Neural progenitor cell (in vitro differentiated cells): ENCODE measurements at regions not wholly inside any gene's neighbourhood (a gene's known extent, or its start where the extent isn't known, plus 50 kb on each side); places are given as distances from the start of the nearest gene placed in this dataset.

ENCODE experiments used
- DNase-seq: peaks from one replicate; pipeline ENCODE4 v3.0.0-alpha.2; 2016; ENCODE audit warnings: low spot score
- H2AFZ ChIP-seq: fragments of 200-600 bp; sonication (generic); replicated peaks from 2 replicates; pipeline ENCODE4 v1.6.1; 2016; ENCODE audit warnings: antibody characterized with exemption
- H3F3A ChIP-seq: fragments of 200-600 bp; sonication (generic); 2 replicates; pipeline ENCODE4 v1.6.1; 2016; ENCODE audit warnings: antibody characterized with exemption, low read depth
- H3K27ac ChIP-seq: fragments of 200-600 bp; sonication (generic); 2 replicates; pipeline ENCODE4 v1.5.1; 2016; ENCODE audit warnings: mild to moderate bottlenecking
- H3K27me3 ChIP-seq: fragments of 200-600 bp; sonication (generic); 2 replicates; pipeline ENCODE4 v1.6.1; 2016; ENCODE audit warnings: mild to moderate bottlenecking, moderate library complexity
- H3K36me3 ChIP-seq: fragments of 200-600 bp; sonication (generic); 2 replicates; pipeline ENCODE4 v1.5.1; 2016
- H3K4me1 ChIP-seq: fragments of 200-600 bp; sonication (generic); 2 replicates; pipeline ENCODE4 v1.6.1; 2016; ENCODE audit warnings: mixed run types
- H3K4me2 ChIP-seq: fragments of 200-600 bp; sonication (generic); 2 replicates; pipeline ENCODE4 v1.6.1; 2016
- H3K4me3 ChIP-seq: fragments of 200-600 bp; sonication (generic); 2 replicates; pipeline ENCODE4 v1.5.1; 2016
- H3K79me2 ChIP-seq: fragments of 200-600 bp; sonication (generic); 2 replicates; pipeline ENCODE4 v1.6.1; 2016; ENCODE audit warnings: low read depth
- H3K9ac ChIP-seq: fragments of 200-600 bp; sonication (generic); 2 replicates; pipeline ENCODE4 v1.6.1; 2016
- H3K9me3 ChIP-seq: fragments of 200-600 bp; sonication (generic); 2 replicates; pipeline ENCODE4 v1.5.1; 2016; ENCODE audit warnings: low read depth
- H4K20me1 ChIP-seq: fragments of 200-600 bp; sonication (generic); 2 replicates; pipeline ENCODE4 v1.6.1; 2016; ENCODE audit warnings: low read depth
- H3K27ac Mint-ChIP-seq: 3 replicates; pipeline ENCODE4 v1.8.0; 2021; ENCODE audit warnings: mixed read lengths
- H3K27me3 Mint-ChIP-seq: 2 replicates; pipeline ENCODE4 v1.8.0; 2022; ENCODE audit warnings: low read depth, mild to moderate bottlenecking, inconsistent platforms, moderate library complexity, mixed read lengths; ENCODE audit not compliant: insufficient read depth
- H3K36me3 Mint-ChIP-seq: 3 replicates; pipeline ENCODE4 v1.8.0; 2021; ENCODE audit warnings: mixed read lengths
- H3K4me1 Mint-ChIP-seq: 3 replicates; pipeline ENCODE4 v1.8.0; 2021; ENCODE audit warnings: mixed read lengths
- H3K4me3 Mint-ChIP-seq: 3 replicates; pipeline ENCODE4 v1.8.0; 2021; ENCODE audit warnings: mild to moderate bottlenecking, moderate library complexity, mixed read lengths
- H3K9me3 Mint-ChIP-seq: 3 replicates; pipeline ENCODE4 v1.8.0; 2020; ENCODE audit warnings: mixed read lengths
- CTCF ChIP-seq: fragments of 200-600 bp; sonication (generic); IDR thresholded peaks from 2 replicates; pipeline ENCODE4 v1.5.1; 2017; ENCODE audit warnings: antibody characterized with exemption, mild to moderate bottlenecking
- EZH2 ChIP-seq: fragments of 200-600 bp; sonication (generic); IDR thresholded peaks from 2 replicates; pipeline ENCODE4 v1.6.1; 2017; ENCODE audit warnings: antibody characterized with exemption, mild to moderate bottlenecking, moderate library complexity
- EZH2phosphoT487 ChIP-seq: fragments of 200-600 bp; sonication (generic); IDR thresholded peaks from 2 replicates; pipeline ENCODE4 v1.6.1; 2017; ENCODE audit warnings: antibody characterized with exemption

GRCh38 chr4:181646864-181647263 is 596.3 kb upstream of the TENM3 start:
- Histone ChIP-seq H3K4me1 (peaks cover 10% of the 10 kb centered on the region), H3K27ac (no peak overlapping the region), H3K9ac (no peak overlapping the region), H4K20me1 (no peaks in the 10 kb centered on the region), H3K27me3 (no peaks in the 10 kb centered on the region), H3K36me3 (no peaks in the 10 kb centered on the region), H3K9me3 (no peaks in the 10 kb centered on the region), H3F3A (no peaks in the 10 kb centered on the region), H2AFZ (no peak overlapping the region), H3K79me2 (no peaks in the 10 kb centered on the region), H3K4me2 (no peak overlapping the region), H3K4me3 (no peak overlapping the region)
- no peak for DNase-seq
- H3K9me3 Mint-ChIP-seq: peaks cover 10% of the 10 kb centered on the region
- H3K4me1 Mint-ChIP-seq: peaks cover 13% of the 10 kb centered on the region
- H3K27me3 Mint-ChIP-seq: no peaks in the 10 kb centered on the region
- H3K27ac Mint-ChIP-seq: no peak overlapping the region
- TF ChIP-seq EZH2 (no peak), EZH2phosphoT487 (no peak), CTCF (no peak)
- peaks cover 4% of the 10 kb centered on the region for H3K36me3 Mint-ChIP-seq
- H3K4me3 Mint-ChIP-seq: no peak overlapping the region

- peaks cover 4% of the 10 kb centered on the region for H3K36me3 Mint-ChIP-seq
- no peak overlapping the region for H3K4me3 ChIP-seq
These were observed 595.6 kb upstream of the TENM3 start for GRCh38 chr4:181647396-181648147.

GRCh38 chr4:181650033-181650825 is 593.0 kb upstream of the TENM3 start:
- no peak overlapping the region for H3K4me3 ChIP-seq
- Mint-ChIP-seq H3K9me3 (no peaks in the 10 kb centered on the region), H3K36me3 (no peaks in the 10 kb centered on the region)

More at GRCh38 chr4:181647396-181648147, 595.6 kb upstream of the TENM3 start:
- H3K27me3 Mint-ChIP-seq: no peaks in the 10 kb centered on the region
- no peak overlapping the region for H3K27ac Mint-ChIP-seq
- no peaks in the 10 kb centered on the region for H3F3A ChIP-seq
- peak overlapping the region; percentile 71 for H2AFZ ChIP-seq
- TF ChIP-seq EZH2phosphoT487 (no peak), EZH2 (no peak), CTCF (no peak)
- peak overlapping the region; percentile 12 for H3K4me2 ChIP-seq
- no peaks in the 10 kb centered on the region for H3K79me2 ChIP-seq
- H3K27ac ChIP-seq: no peak overlapping the region
- H3K36me3 ChIP-seq: no peaks in the 10 kb centered on the region
- peaks cover 10% of the 10 kb centered on the region for H3K4me1 ChIP-seq
- H3K27me3 ChIP-seq: no peaks in the 10 kb centered on the region
- peak; percentile 44 for DNase-seq
- no peak overlapping the region for H3K9ac ChIP-seq
- no peaks in the 10 kb centered on the region for H3K9me3 ChIP-seq
- H4K20me1 ChIP-seq: no peaks in the 10 kb centered on the region
- H3K4me1 Mint-ChIP-seq: peaks cover 13% of the 10 kb centered on the region
- no peak overlapping the region for H3K4me3 Mint-ChIP-seq
- H3K9me3 Mint-ChIP-seq: peaks cover 5% of the 10 kb centered on the region

More at GRCh38 chr4:181650033-181650825, 593.0 kb upstream of the TENM3 start:
- no peak overlapping the region for H3K27ac Mint-ChIP-seq
- Histone ChIP-seq H3K9ac (no peak overlapping the region), H3K36me3 (no peaks in the 10 kb centered on the region), H3K9me3 (no peaks in the 10 kb centered on the region), H4K20me1 (no peaks in the 10 kb centered on the region), H3K79me2 (no peaks in the 10 kb centered on the region), H3K27me3 (no peaks in the 10 kb centered on the region), H3K27ac (no peak overlapping the region), H3K4me2 (no peak overlapping the region), H2AFZ (no peak overlapping the region), H3K4me1 (peaks cover 10% of the 10 kb centered on the region), H3F3A (no peaks in the 10 kb centered on the region)
- DNase-seq: no peak
- peaks cover 17% of the 10 kb centered on the region for H3K4me1 Mint-ChIP-seq
- no peaks in the 10 kb centered on the region for H3K27me3 Mint-ChIP-seq
- TF ChIP-seq CTCF: no peak
- no peak for TF ChIP-seq EZH2
- TF ChIP-seq EZH2phosphoT487: no peak
- H3K4me3 Mint-ChIP-seq: no peak overlapping the region
